HL-60 (cell line): ENCODE measurements at regions not wholly inside any gene's neighbourhood (a gene's known extent, or its start where the extent isn't known, plus 50 kb on each side); places are given as distances from the start of the nearest gene placed in this dataset.

Experiments used
- GABPA ChIP-seq: IDR thresholded peaks from 2 replicates; pipeline ENCODE4 v1.6.1; 2012; ENCODE audit warnings: low read depth
- POLR2AphosphoS5 ChIP-seq: IDR thresholded peaks from 2 replicates; pipeline ENCODE4 v1.6.1; 2012; ENCODE audit warnings: low read depth
- TF ChIP-seq, protein P1 (sequence below): IDR thresholded peaks from one replicate; pipeline ENCODE4 v1.5.1; 2011; ENCODE audit warnings: low read length, control low read depth, inconsistent platforms; ENCODE audit not compliant: insufficient read depth
- TF ChIP-seq, protein P2 (sequence below): IDR thresholded peaks from 2 replicates; pipeline ENCODE4 v1.6.1; 2012; ENCODE audit warnings: low read depth; ENCODE audit not compliant: insufficient replicate concordance

DNA sequence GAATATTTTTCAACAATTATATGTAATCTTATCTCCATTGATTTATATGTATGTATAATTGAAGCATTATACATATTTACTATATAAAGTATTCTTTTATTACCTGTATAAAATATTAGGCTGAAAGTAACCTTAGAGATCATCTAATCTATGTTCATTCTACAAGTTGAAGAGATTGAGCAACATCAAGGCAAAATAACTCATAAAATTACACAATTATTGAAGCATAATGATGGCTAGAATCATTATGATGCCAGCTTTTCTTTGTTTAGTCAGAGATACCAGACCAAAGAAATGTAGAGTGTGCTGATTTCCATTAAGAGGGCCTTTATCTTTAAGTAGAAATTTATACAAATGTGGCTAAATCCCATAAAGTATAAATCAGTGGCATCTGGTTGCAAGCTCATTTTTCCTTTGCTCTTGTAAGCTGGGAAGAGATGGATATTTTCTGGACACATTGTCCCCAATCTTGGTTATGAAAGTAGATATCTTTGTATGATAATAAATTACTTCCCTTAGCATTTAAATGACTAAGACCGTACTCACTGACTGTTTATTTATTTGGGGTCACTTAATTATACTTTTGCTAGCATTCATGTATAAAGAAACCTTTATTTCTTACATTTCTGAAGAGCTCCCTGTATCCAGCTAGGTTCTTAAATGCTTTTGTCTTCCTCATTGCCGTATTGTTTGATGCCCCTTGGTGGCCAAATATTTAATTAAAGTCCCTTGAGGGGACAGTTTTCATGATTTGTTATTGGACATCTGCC is 339.8 kb downstream of the PCDH7 start:
- TF ChIP-seq, protein P1, sequence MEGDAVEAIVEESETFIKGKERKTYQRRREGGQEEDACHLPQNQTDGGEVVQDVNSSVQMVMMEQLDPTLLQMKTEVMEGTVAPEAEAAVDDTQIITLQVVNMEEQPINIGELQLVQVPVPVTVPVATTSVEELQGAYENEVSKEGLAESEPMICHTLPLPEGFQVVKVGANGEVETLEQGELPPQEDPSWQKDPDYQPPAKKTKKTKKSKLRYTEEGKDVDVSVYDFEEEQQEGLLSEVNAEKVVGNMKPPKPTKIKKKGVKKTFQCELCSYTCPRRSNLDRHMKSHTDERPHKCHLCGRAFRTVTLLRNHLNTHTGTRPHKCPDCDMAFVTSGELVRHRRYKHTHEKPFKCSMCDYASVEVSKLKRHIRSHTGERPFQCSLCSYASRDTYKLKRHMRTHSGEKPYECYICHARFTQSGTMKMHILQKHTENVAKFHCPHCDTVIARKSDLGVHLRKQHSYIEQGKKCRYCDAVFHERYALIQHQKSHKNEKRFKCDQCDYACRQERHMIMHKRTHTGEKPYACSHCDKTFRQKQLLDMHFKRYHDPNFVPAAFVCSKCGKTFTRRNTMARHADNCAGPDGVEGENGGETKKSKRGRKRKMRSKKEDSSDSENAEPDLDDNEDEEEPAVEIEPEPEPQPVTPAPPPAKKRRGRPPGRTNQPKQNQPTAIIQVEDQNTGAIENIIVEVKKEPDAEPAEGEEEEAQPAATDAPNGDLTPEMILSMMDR: no peak
- no peak for TF ChIP-seq POLR2AphosphoS5
- no peak for TF ChIP-seq GABPA
- TF ChIP-seq, protein P2, sequence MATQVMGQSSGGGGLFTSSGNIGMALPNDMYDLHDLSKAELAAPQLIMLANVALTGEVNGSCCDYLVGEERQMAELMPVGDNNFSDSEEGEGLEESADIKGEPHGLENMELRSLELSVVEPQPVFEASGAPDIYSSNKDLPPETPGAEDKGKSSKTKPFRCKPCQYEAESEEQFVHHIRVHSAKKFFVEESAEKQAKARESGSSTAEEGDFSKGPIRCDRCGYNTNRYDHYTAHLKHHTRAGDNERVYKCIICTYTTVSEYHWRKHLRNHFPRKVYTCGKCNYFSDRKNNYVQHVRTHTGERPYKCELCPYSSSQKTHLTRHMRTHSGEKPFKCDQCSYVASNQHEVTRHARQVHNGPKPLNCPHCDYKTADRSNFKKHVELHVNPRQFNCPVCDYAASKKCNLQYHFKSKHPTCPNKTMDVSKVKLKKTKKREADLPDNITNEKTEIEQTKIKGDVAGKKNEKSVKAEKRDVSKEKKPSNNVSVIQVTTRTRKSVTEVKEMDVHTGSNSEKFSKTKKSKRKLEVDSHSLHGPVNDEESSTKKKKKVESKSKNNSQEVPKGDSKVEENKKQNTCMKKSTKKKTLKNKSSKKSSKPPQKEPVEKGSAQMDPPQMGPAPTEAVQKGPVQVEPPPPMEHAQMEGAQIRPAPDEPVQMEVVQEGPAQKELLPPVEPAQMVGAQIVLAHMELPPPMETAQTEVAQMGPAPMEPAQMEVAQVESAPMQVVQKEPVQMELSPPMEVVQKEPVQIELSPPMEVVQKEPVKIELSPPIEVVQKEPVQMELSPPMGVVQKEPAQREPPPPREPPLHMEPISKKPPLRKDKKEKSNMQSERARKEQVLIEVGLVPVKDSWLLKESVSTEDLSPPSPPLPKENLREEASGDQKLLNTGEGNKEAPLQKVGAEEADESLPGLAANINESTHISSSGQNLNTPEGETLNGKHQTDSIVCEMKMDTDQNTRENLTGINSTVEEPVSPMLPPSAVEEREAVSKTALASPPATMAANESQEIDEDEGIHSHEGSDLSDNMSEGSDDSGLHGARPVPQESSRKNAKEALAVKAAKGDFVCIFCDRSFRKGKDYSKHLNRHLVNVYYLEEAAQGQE: no peak
